Brain pericyte (primary cell): ENCODE measurements at regions not wholly inside any gene's neighbourhood (a gene's known extent, or its start where the extent isn't known, plus 50 kb on each side); places are given as distances from the start of the nearest gene placed in this dataset.
"Not testable (repeated sequence)": the region's sequence is repeated elsewhere in the genome, so short reads cannot be mapped to it uniquely, and the experiment has no call there.

Source experiments
- DNase-seq: peaks from one replicate; pipeline ENCODE4 v3.0.0-alpha.2; 2012; ENCODE audit warnings: low read depth, low spot score

- DNase-seq: no peak
Observed at GRCh38 chr3:144915202-144915601, 943.6 kb downstream of the DIPK2A start.

- no peak for DNase-seq
Observed at GRCh38 chr3:144921710-144922109, 950.1 kb downstream of the DIPK2A start.

GRCh38 chr3:144923046-144923775 is 951.6 kb downstream of the DIPK2A start:
- DNase-seq: no peak

- DNase-seq: no peak
Observed at GRCh38 chr3:144930431-144930830, 958.8 kb downstream of the DIPK2A start.

- DNase-seq: no peak
Observed at GRCh38 chr3:144931590-144931989, 960.0 kb downstream of the DIPK2A start.

- DNase-seq: no peak
Observed at GRCh38 chr3:144942093-144942837, 970.6 kb downstream of the DIPK2A start.

- DNase-seq: no peak
Observed at GRCh38 chr3:144942838-144943197, 971.2 kb downstream of the DIPK2A start.

GRCh38 chr3:144947895-144948294 is 976.3 kb downstream of the DIPK2A start:
- no peak for DNase-seq

- DNase-seq: no peak
Observed at GRCh38 chr3:144948711-144949110, 977.1 kb downstream of the DIPK2A start.

GRCh38 chr3:144953959-144954358 is 982.3 kb downstream of the DIPK2A start:
- DNase-seq: no peak

- DNase-seq: no peak
Observed at GRCh38 chr3:144957398-144958101, 985.9 kb downstream of the DIPK2A start.

- DNase-seq: no peak
Observed at GRCh38 chr3:144963810-144964209, 992.2 kb downstream of the DIPK2A start.

GRCh38 chr3:144966560-144966959 is 994.9 kb downstream of the DIPK2A start:
- DNase-seq: no peak

GRCh38 chr3:144968750-144969350 is 997.2 kb downstream of the DIPK2A start:
- no peak for DNase-seq

- DNase-seq: not testable (repeated sequence)
Observed at GRCh38 chr3:144984481-144984880, 1012.9 kb downstream of the DIPK2A start.

- no peak for DNase-seq
Observed at GRCh38 chr3:144989807-144990206, 1018.2 kb downstream of the DIPK2A start.

GRCh38 chr3:144995856-144996255 is 1024.2 kb downstream of the DIPK2A start:
- DNase-seq: no peak

- DNase-seq: no peak
Observed at GRCh38 chr3:145005427-145005826, 1033.8 kb downstream of the DIPK2A start.

- no peak for DNase-seq
Observed at GRCh38 chr3:145006271-145006670, 1034.6 kb downstream of the DIPK2A start.

- no peak for DNase-seq
Observed at GRCh38 chr3:145013931-145014330, 1042.3 kb downstream of the DIPK2A start.

GRCh38 chr3:145015253-145015652 is 1043.6 kb downstream of the DIPK2A start:
- DNase-seq: no peak

GRCh38 chr3:145017959-145018358 is 1046.3 kb downstream of the DIPK2A start:
- DNase-seq: no peak
